ENCODE measurements at regions not wholly inside any gene's neighbourhood (a gene's known extent, or its start where the extent isn't known, plus 50 kb on each side); places are given as distances from the start of the nearest gene placed in this dataset.

GRCh38 chr6:150710236-150710635 is 110.6 kb downstream of the PLEKHG1 start:
- TF ChIP-seq CTCF (IDR thresholded peaks at IDR 0.05) (no peak), USF2 (CRISPR knock-in tag; IDR thresholded peaks at IDR 0.05) (no peak)
